ENCODE measurements at regions not wholly inside any gene's neighbourhood (a gene's known extent, or its start where the extent isn't known, plus 50 kb on each side); places are given as distances from the start of the nearest gene placed in this dataset.

DNA sequence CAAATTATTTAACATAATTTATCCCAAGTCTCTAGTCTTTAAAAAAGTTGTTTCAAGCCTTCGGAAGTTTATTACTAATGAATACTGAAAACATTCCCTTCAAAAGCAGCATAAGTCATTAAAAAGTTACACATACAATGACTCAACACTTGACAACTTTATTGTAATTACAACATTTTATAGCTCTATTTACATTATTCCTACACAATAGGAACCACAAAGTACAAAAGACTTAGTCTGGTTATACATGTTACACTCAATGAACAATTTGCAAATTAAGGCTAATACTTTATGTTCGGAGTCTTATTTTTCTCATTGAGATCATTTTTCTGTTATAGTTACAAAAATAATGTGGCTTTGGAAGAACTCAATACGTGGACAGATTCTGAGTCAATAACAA is 114.4 kb upstream of the POF1B start:
- intact Hi-C loops (cut with DNase I): no loop called here
- 33 to 53% methylated on average over 3 of the region's 3 CpGs for WGBS, 2 donors
- no peaks in the 10 kb centered on the region for H3K27me3 ChIP-seq
- H3K27ac ChIP-seq: no peak overlapping the region
- TF ChIP-seq POLR2A (IDR thresholded peaks at IDR 0.05): no peak
- no peak for TF ChIP-seq CTCF (IDR thresholded peaks at IDR 0.05)
- no peaks in the 10 kb centered on the region for H3K9me3 ChIP-seq
- no peaks in the 10 kb centered on the region for H3K4me1 ChIP-seq
- H3K36me3 ChIP-seq: no peaks in the 10 kb centered on the region
- no peak overlapping the region for H3K4me3 ChIP-seq
- no peak for DNase-seq

DNA sequence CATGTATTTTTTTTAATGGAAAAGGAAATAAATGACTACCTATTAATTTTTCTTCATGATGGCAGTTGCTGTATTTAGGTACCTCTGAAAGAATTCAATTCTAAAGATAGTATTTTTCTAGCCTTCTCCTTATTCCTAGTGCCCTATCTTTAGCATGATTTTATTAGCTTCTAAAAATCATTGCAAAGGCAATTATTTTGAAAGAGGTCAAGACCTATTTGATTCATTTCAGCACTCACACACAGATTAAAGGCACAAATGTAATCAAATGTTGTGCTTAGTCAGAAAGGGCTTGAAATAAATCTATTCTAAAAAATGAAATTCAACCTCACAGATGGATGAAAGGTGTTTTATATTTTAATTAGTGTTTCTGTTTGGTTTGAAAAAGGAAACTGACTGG is 74.8 kb upstream of the POF1B start:
- Histone ChIP-seq H3K27ac (no peak overlapping the region), H3K36me3 (no peaks in the 10 kb centered on the region), H3K4me3 (no peak overlapping the region), H3K4me1 (no peaks in the 10 kb centered on the region), H3K9me3 (no peaks in the 10 kb centered on the region), H3K27me3 (no peaks in the 10 kb centered on the region)
- intact Hi-C loops (cut with DNase I): no loop called here
- no peak for TF ChIP-seq CTCF (IDR thresholded peaks at IDR 0.05)
- TF ChIP-seq POLR2A (IDR thresholded peaks at IDR 0.05): no peak
- DNase-seq: no peak

- no peaks in the 10 kb centered on the region for H3K36me3 ChIP-seq
- no peaks in the 10 kb centered on the region for H3K9me3 ChIP-seq
- no peaks in the 10 kb centered on the region for H3K4me1 ChIP-seq
- WGBS, 2 donors: 56 to 62% methylated on average over 2 of the region's 2 CpGs
- no peaks in the 10 kb centered on the region for H3K27me3 ChIP-seq
- H3K4me3 ChIP-seq: no peak overlapping the region
- no peak overlapping the region for H3K27ac ChIP-seq
- DNase-seq: no peak
- no peak for TF ChIP-seq CTCF (IDR thresholded peaks at IDR 0.05)
- no peak for TF ChIP-seq POLR2A (IDR thresholded peaks at IDR 0.05)
- intact Hi-C loops (cut with DNase I): no loop called here
These were observed 65.1 kb upstream of the POF1B start for GRCh38 chrX:85444613-85445012.

Data from esophagus squamous epithelium (tissue), 5 donors.